WTC11 (cell line): ENCODE measurements at regions not wholly inside any gene's neighbourhood (a gene's known extent, or its start where the extent isn't known, plus 50 kb on each side); places are given as distances from the start of the nearest gene placed in this dataset.

ENCODE experiments used
- TF ChIP-seq, protein P1 (sequence below): sonication (generic); formaldehyde crosslinking; IDR thresholded peaks from 2 replicates; pipeline ENCODE4 v1.8.1; 2023; ENCODE audit warnings: mild to moderate bottlenecking, missing genetic modification reagents
- TF ChIP-seq, protein P2 (sequence below): fragments of 200-600 bp; IDR thresholded peaks from 2 replicates; pipeline ENCODE4 v1.8.0; 2022; ENCODE audit warnings: antibody characterized with exemption

DNA sequence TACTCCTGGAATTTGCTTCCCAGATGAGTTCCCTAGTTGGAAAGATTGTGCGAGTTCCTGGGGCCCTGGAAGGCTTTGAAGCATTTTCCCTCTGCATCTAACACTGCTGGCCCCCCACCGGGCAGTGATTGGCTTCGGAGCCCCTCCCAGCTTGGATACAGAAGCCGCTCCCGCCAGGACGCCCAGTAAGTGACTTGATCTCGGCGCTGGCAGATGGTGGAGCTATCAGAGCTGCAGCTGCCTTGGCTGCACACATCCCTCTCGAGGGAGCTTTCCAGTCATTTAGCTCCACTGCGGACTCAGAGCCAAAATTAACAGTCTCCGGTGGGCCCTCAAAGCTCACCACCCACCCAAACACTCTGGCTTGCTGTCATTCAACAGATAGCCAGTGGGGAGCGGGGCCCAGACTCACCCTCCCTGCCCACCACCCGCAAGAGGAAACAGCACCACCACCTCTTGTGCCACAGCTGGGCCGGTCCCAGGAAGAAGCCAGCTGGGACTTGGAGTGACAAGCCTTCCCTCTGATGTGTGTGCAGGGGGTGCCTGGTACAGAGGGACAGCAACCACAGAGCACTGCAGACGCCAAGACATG, 162.3 kb downstream of the TRIM29 start:
- TF ChIP-seq, protein P1, sequence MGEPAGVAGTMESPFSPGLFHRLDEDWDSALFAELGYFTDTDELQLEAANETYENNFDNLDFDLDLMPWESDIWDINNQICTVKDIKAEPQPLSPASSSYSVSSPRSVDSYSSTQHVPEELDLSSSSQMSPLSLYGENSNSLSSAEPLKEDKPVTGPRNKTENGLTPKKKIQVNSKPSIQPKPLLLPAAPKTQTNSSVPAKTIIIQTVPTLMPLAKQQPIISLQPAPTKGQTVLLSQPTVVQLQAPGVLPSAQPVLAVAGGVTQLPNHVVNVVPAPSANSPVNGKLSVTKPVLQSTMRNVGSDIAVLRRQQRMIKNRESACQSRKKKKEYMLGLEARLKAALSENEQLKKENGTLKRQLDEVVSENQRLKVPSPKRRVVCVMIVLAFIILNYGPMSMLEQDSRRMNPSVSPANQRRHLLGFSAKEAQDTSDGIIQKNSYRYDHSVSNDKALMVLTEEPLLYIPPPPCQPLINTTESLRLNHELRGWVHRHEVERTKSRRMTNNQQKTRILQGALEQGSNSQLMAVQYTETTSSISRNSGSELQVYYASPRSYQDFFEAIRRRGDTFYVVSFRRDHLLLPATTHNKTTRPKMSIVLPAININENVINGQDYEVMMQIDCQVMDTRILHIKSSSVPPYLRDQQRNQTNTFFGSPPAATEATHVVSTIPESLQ (CRISPR knock-in tag): no peak
- TF ChIP-seq, protein P2, sequence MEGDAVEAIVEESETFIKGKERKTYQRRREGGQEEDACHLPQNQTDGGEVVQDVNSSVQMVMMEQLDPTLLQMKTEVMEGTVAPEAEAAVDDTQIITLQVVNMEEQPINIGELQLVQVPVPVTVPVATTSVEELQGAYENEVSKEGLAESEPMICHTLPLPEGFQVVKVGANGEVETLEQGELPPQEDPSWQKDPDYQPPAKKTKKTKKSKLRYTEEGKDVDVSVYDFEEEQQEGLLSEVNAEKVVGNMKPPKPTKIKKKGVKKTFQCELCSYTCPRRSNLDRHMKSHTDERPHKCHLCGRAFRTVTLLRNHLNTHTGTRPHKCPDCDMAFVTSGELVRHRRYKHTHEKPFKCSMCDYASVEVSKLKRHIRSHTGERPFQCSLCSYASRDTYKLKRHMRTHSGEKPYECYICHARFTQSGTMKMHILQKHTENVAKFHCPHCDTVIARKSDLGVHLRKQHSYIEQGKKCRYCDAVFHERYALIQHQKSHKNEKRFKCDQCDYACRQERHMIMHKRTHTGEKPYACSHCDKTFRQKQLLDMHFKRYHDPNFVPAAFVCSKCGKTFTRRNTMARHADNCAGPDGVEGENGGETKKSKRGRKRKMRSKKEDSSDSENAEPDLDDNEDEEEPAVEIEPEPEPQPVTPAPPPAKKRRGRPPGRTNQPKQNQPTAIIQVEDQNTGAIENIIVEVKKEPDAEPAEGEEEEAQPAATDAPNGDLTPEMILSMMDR: no peak
